Mucosa of rectum (tissue), 2 donors: ENCODE measurements at regions not wholly inside any gene's neighbourhood (a gene's known extent, or its start where the extent isn't known, plus 50 kb on each side); places are given as distances from the start of the nearest gene placed in this dataset.

ENCODE experiments used
- H3K27ac ChIP-seq, 2 donors: one replicate each; pipeline ENCODE4 v1.7.0; 2013; ENCODE audit warnings: inconsistent platforms in 2 of 2, low read depth in 2 of 2, low read length in 2 of 2
- H3K27me3 ChIP-seq, 2 donors: one replicate each; pipeline ENCODE4 v1.7.0; 2013; ENCODE audit warnings: low read length in 2 of 2; ENCODE audit not compliant: control insufficient read depth in 2 of 2, insufficient read depth in 2 of 2
- H3K36me3 ChIP-seq, 2 donors: one replicate each; pipeline ENCODE4 v1.7.0; 2013; ENCODE audit warnings: low read length in 2 of 2; ENCODE audit not compliant: control insufficient read depth in 2 of 2, insufficient read depth in 2 of 2
- H3K4me1 ChIP-seq, 2 donors: one replicate each; pipeline ENCODE4 v1.7.0; 2013; ENCODE audit warnings: low read length in 2 of 2, mild to moderate bottlenecking in 1 of 2; ENCODE audit not compliant: control insufficient read depth in 2 of 2, insufficient read depth in 2 of 2
- H3K4me3 ChIP-seq, 2 donors: one replicate each; pipeline ENCODE4 v1.7.0; 2013; ENCODE audit warnings: low read length in 2 of 2
- H3K9ac ChIP-seq, 2 donors: one replicate each; pipeline ENCODE4 v1.7.0; 2013; ENCODE audit warnings: low read length in 2 of 2, low read depth in 1 of 2, mild to moderate bottlenecking in 1 of 2
- H3K9me3 ChIP-seq, 2 donors: one replicate each; pipeline ENCODE4 v1.7.0; 2013; ENCODE audit warnings: low read length in 2 of 2; ENCODE audit not compliant: control insufficient read depth in 2 of 2
- donor health status: healthy.
- donor health status: Normal muscosa, but diverticular disease.

- Histone ChIP-seq H3K9ac (no peak overlapping the region), H3K36me3 (no peaks in the 10 kb centered on the region), H3K27me3 (no peaks in the 10 kb centered on the region), H3K27ac (no peak overlapping the region), H3K4me1 (no peaks in the 10 kb centered on the region), H3K9me3 (no peaks in the 10 kb centered on the region), H3K4me3 (no peak overlapping the region)
These were observed 1477.8 kb downstream of the C4orf33 start for GRCh38 chr4:130573742-130574141.

- no peak overlapping the region for H3K4me3 ChIP-seq
- H3K9me3 ChIP-seq = no peaks in the 10 kb centered on the region
- H3K9ac ChIP-seq = no peak overlapping the region
- no peaks in the 10 kb centered on the region for H3K36me3 ChIP-seq
- H3K27ac ChIP-seq = no peak overlapping the region
- no peaks in the 10 kb centered on the region for H3K4me1 ChIP-seq
- no peaks in the 10 kb centered on the region for H3K27me3 ChIP-seq
These were observed 1478.3 kb downstream of the C4orf33 start for GRCh38 chr4:130574215-130574614.

GRCh38 chr4:130576218-130576617, 1480.3 kb downstream of the C4orf33 start:
- Histone ChIP-seq H3K36me3 (no peaks in the 10 kb centered on the region), H3K4me1 (no peaks in the 10 kb centered on the region)

DNA sequence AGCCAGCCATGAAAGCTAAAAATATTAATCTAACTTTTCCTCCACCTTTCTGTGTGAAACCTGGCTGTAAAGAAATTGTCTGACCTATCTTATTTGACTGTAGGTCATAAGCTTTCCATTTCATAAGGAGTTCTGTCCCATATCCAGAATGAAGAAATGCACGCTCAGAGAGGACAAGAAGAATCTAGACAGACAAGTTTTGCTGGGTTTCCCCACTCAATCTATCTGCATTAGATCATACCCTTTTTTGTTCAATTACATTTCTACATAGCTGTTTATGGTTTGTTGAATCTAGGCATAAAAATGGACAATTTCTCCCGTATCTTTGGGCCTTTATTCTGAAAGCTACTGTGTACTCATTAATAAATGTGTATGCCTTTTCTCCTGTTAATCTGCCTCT, 1495.1 kb downstream of the C4orf33 start:
- Histone ChIP-seq H3K4me3 (no peak overlapping the region), H3K36me3 (no peaks in the 10 kb centered on the region), H3K4me1 (no peaks in the 10 kb centered on the region), H3K9ac (no peak overlapping the region), H3K27ac (no peak overlapping the region), H3K9me3 (no peaks in the 10 kb centered on the region), H3K27me3 (no peaks in the 10 kb centered on the region)

More at GRCh38 chr4:130576218-130576617, 1480.3 kb downstream of the C4orf33 start:
- H3K9me3 ChIP-seq = no peaks in the 10 kb centered on the region
- H3K27ac ChIP-seq = no peak overlapping the region
- H3K27me3 ChIP-seq = no peaks in the 10 kb centered on the region
- no peak overlapping the region for H3K4me3 ChIP-seq
- no peak overlapping the region for H3K9ac ChIP-seq

DNA sequence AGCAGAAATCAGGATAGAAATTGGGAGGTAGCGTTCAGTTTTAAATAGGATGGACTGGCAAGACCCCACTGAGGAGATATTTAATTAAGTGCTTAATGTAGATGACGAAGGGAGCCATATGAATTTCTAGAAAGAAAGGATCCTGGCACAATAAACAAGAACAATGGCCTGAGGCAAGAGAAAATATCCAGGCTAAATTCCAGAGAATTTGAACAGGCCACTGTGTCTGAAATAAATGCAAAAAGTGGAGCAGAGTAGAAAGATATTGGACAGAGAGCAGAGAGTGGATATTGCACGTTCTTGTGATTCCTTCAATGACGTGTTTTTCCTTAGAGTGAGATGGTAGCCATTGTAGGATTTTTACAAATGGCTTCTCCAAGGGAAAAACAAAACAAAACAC, 1504.8 kb downstream of the C4orf33 start:
- H3K27ac ChIP-seq = no peak overlapping the region
- no peaks in the 10 kb centered on the region for H3K4me1 ChIP-seq
- H3K9me3 ChIP-seq = no peaks in the 10 kb centered on the region
- no peak overlapping the region for H3K9ac ChIP-seq
- H3K4me3 ChIP-seq = no peak overlapping the region
- H3K36me3 ChIP-seq = no peaks in the 10 kb centered on the region
- H3K27me3 ChIP-seq = no peaks in the 10 kb centered on the region

DNA sequence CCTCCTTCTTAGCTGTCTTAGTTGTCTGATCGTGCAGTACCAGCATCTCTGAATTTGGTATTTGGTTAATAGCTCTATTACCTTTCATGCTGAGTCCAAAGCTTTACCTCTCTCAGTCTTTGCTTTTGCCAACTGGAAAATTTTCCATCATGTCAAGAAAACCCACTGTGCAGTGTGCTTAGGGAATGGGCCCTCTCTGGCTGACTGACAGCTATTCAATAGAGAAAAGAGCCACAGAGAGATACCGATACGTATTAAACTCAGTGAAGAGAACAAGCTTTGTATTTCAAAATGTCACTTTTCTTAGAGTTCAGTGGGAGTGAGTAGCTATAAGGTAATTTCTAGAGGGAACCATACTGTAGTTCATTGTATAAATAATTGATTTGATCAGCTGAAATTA, 1507.1 kb downstream of the C4orf33 start:
- Histone ChIP-seq H3K27ac (no peak overlapping the region), H3K36me3 (no peaks in the 10 kb centered on the region), H3K9ac (no peak overlapping the region), H3K4me3 (no peak overlapping the region), H3K9me3 (no peaks in the 10 kb centered on the region), H3K27me3 (no peaks in the 10 kb centered on the region), H3K4me1 (no peaks in the 10 kb centered on the region)

GRCh38 chr4:130608121-130608520, 1512.2 kb downstream of the C4orf33 start:
- H3K9me3 ChIP-seq = no peaks in the 10 kb centered on the region
- H3K4me3 ChIP-seq = no peak overlapping the region
- H3K36me3 ChIP-seq = no peaks in the 10 kb centered on the region
- no peak overlapping the region for H3K27ac ChIP-seq
- no peaks in the 10 kb centered on the region for H3K4me1 ChIP-seq
- no peaks in the 10 kb centered on the region for H3K27me3 ChIP-seq
- no peak overlapping the region for H3K9ac ChIP-seq

DNA sequence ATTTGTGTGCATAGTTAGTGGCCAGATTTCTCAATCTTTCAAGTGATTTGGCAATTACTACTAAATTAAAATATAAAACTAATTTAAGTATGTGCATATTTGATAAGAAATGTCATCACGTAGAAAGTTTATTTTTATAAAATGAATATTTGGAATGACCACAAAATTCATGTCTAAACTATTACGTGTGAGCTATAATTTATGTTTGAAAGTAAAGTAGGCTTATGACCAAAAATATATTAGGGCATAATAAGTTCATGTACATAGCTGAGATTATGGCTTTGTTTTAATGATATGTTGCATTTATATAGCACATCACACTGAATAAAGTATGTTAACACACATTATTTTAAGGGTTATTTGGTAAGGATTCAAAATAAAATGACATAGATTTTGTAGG, 1532.6 kb downstream of the C4orf33 start:
- Histone ChIP-seq H3K27ac (no peak overlapping the region), H3K27me3 (no peaks in the 10 kb centered on the region)

DNA sequence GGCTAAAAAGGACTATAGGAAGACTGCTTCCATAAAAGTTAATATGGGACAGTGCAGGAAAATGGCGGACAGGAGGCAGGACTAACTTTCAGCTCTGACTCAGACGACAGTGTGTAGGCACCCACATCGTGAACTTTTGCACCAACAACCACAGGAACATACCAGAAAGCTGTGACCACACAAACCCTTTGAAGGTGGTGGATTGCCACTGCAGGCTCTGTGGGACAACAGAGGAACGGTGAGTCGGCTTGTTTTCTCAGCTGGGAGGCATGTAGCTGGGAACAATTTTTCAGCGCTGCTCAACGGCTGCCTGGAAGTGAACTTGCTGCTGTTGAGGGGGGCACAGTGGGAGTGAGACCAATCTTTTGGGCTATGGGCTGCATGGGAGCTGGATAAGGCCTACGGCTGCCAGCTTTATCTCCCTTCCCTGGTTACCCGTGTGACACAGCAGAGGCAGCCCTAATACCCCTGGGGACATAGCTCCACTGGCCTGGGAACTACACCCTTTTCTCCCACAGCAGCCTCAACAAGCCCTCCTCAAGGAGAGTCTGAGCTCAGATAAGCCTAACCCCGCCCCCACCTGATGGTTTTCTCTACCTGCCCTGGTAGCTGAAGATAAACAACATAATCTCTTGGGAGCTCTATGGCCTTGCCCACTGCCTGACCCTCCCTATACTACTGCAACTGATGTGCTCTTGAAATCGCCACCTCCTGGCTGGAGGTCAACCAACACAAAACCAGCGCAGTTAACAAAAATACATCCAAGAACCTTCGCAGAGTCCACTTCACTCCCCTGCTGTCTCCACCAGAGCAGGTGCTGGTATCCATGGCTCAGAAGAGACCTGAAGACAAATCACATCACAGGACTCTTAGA, 1537.0 kb downstream of the C4orf33 start:
- no peak overlapping the region for H3K9ac ChIP-seq
- no peaks in the 10 kb centered on the region for H3K4me1 ChIP-seq
- no peak overlapping the region for H3K27ac ChIP-seq
- no peaks in the 10 kb centered on the region for H3K36me3 ChIP-seq
- H3K9me3 ChIP-seq = no peaks in the 10 kb centered on the region
- H3K4me3 ChIP-seq = no peak overlapping the region
- no peaks in the 10 kb centered on the region for H3K27me3 ChIP-seq

More for the DNA sequence above, 1532.6 kb downstream of the C4orf33 start:
- H3K4me1 ChIP-seq = no peaks in the 10 kb centered on the region
- H3K36me3 ChIP-seq = no peaks in the 10 kb centered on the region
- H3K9ac ChIP-seq = no peak overlapping the region
- no peak overlapping the region for H3K4me3 ChIP-seq
- no peaks in the 10 kb centered on the region for H3K9me3 ChIP-seq

DNA sequence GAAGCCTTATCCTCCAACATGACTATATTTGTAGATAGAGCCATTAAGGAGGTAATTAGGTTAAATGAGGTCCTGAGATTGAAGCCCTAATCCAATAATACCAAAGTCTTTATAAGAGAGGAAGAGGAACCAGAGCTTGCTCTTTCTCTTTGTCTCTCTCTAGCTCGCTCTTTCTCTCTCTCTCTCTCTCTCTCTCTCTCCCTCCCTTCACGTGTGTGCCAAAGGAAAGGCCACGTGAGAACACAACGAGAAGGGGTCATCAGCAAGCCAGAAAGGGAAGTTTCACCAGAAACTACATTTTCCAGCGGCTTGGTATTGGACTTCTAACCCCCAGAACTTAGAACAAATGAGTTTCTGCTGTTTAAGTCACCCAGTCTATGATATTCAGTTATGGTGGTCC, 1540.5 kb downstream of the C4orf33 start:
- Histone ChIP-seq H3K36me3 (no peaks in the 10 kb centered on the region), H3K27ac (no peak overlapping the region), H3K9ac (no peak overlapping the region), H3K4me1 (no peaks in the 10 kb centered on the region), H3K9me3 (no peaks in the 10 kb centered on the region), H3K27me3 (no peaks in the 10 kb centered on the region), H3K4me3 (no peak overlapping the region)
